ENCODE measurements at regions not wholly inside any gene's neighbourhood (a gene's known extent, or its start where the extent isn't known, plus 50 kb on each side); places are given as distances from the start of the nearest gene placed in this dataset.

DNA sequence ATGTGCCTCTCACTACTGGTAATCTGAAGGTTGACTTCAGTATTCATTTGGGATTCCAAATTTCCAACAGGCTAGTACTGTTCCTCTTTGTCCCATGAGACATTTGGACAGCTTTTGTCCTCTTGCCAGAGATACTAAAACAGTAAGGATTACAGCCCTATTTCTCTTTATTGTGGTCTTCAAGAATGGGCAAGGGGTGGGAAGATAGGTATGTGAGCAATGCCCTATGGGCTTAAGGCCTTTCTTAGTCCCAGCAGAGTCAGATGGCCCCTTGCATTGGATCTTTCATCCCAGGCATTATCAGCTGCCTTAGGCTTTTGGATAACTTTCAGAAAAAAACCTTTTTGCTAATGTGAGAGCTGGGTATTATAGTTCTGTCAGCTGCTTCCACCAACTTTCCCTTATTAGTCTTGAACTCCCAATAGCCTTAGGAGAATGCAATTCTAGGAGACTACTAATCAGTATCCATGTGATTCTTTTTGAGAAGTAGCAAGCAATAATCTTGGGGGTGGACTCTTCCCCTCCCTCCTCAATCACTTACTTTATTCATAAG is 361.1 kb upstream of the NUDT12 start:
- no peak for TF ChIP-seq EZH2 (IDR thresholded peaks at IDR 0.05; ENCODE audit: low read length)
- TF ChIP-seq, protein P1, sequence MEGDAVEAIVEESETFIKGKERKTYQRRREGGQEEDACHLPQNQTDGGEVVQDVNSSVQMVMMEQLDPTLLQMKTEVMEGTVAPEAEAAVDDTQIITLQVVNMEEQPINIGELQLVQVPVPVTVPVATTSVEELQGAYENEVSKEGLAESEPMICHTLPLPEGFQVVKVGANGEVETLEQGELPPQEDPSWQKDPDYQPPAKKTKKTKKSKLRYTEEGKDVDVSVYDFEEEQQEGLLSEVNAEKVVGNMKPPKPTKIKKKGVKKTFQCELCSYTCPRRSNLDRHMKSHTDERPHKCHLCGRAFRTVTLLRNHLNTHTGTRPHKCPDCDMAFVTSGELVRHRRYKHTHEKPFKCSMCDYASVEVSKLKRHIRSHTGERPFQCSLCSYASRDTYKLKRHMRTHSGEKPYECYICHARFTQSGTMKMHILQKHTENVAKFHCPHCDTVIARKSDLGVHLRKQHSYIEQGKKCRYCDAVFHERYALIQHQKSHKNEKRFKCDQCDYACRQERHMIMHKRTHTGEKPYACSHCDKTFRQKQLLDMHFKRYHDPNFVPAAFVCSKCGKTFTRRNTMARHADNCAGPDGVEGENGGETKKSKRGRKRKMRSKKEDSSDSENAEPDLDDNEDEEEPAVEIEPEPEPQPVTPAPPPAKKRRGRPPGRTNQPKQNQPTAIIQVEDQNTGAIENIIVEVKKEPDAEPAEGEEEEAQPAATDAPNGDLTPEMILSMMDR (optimal IDR thresholded peaks at IDR 0.05 in 1 of 3, IDR thresholded peaks at IDR 0.05 in 1 of 3, conservative IDR thresholded peaks at IDR 0.05 in 1 of 3; ENCODE audit: extremely low read depth in 1 of 3, insufficient read depth in 2 of 3, low read length in 3 of 3), result no peak
- no peak for DNase-seq (ENCODE audit: low read depth, low spot score)

DNA sequence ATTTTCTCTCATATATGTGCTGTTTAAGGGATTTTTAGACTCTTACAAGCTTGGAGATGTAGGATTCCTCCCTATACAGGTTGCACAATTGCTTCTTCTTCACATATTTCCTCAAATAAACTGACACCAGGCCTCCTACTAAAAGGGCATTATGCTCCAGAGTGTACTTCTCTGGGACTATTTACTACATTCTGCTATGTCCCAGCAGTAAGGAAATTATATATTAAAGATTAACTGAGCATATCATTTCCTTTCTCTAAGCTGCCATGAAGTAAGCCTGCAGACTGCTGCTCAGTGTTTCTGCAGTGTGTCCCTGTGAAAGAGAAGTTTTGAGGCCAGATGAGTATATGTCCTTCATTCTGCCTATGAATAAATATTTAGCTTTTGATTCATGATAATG is 356.9 kb upstream of the NUDT12 start:
- Histone ChIP-seq H3K4me3 (ENCODE audit: control insufficient read depth in 2 of 3, extremely low read depth in 1 of 3, insufficient read depth in 2 of 3, low read depth in 1 of 3, low read length in 3 of 3) (no peak overlapping the region), H3K4me2 (ENCODE audit: control insufficient read depth, extremely low read depth, insufficient read depth, low read depth, low read length) (no peak overlapping the region), H3K27ac (ENCODE audit: control insufficient read depth, insufficient read depth, low read length) (no peak overlapping the region), H4K20me1 (ENCODE audit: control insufficient read depth, extremely low read depth, insufficient read depth, low read length) (no peaks in the 10 kb centered on the region), H3K79me2 (ENCODE audit: control insufficient read depth, insufficient read depth, low read length) (no peaks in the 10 kb centered on the region), H3K9me1 (ENCODE audit: control insufficient read depth, extremely low read depth, insufficient read depth, low read length) (no peaks in the 10 kb centered on the region), H3K4me1 (ENCODE audit: control insufficient read depth, extremely low read depth, insufficient read depth, low read length) (no peaks in the 10 kb centered on the region), H3K27me3 (ENCODE audit: control insufficient read depth, extremely low read depth, insufficient read depth, low read length) (no peaks in the 10 kb centered on the region), H3K9me3 (ENCODE audit: control insufficient read depth, low read depth, low read length) (no peaks in the 10 kb centered on the region), H3K36me3 (ENCODE audit: control insufficient read depth in 2 of 2, extremely low read depth in 1 of 2, insufficient read depth in 2 of 2, low read length in 2 of 2) (no peaks in the 10 kb centered on the region), H3K9ac (ENCODE audit: control insufficient read depth, extremely low read depth, insufficient read depth, low read length) (no peak overlapping the region), H2AFZ (ENCODE audit: control insufficient read depth, low read length) (no peak overlapping the region)
- no peak for DNase-seq (ENCODE audit: low read depth, low spot score)
- dilution Hi-C loops (cut with MboI; ENCODE audit: extremely low pct_ligation_motif_present, low sequenced_read_pairs), result no loop called here
- TF ChIP-seq, protein P1 (optimal IDR thresholded peaks at IDR 0.05 in 1 of 3, IDR thresholded peaks at IDR 0.05 in 1 of 3, conservative IDR thresholded peaks at IDR 0.05 in 1 of 3; ENCODE audit: extremely low read depth in 1 of 3, insufficient read depth in 2 of 3, low read length in 3 of 3), result no peak
- no peak for TF ChIP-seq EZH2 (IDR thresholded peaks at IDR 0.05; ENCODE audit: low read length)
- FAIRE-seq, result no peak

More for the DNA sequence above, 361.1 kb upstream of the NUDT12 start:
- Histone ChIP-seq H3K4me3 (ENCODE audit: control insufficient read depth in 2 of 3, extremely low read depth in 1 of 3, insufficient read depth in 2 of 3, low read depth in 1 of 3, low read length in 3 of 3) (no peak overlapping the region), H3K9ac (ENCODE audit: control insufficient read depth, extremely low read depth, insufficient read depth, low read length) (no peak overlapping the region), H4K20me1 (ENCODE audit: control insufficient read depth, extremely low read depth, insufficient read depth, low read length) (no peaks in the 10 kb centered on the region), H3K79me2 (ENCODE audit: control insufficient read depth, insufficient read depth, low read length) (no peaks in the 10 kb centered on the region), H2AFZ (ENCODE audit: control insufficient read depth, low read length) (no peak overlapping the region), H3K9me1 (ENCODE audit: control insufficient read depth, extremely low read depth, insufficient read depth, low read length) (no peaks in the 10 kb centered on the region), H3K4me1 (ENCODE audit: control insufficient read depth, extremely low read depth, insufficient read depth, low read length) (no peaks in the 10 kb centered on the region), H3K9me3 (ENCODE audit: control insufficient read depth, low read depth, low read length) (no peaks in the 10 kb centered on the region), H3K27me3 (ENCODE audit: control insufficient read depth, extremely low read depth, insufficient read depth, low read length) (no peaks in the 10 kb centered on the region), H3K4me2 (ENCODE audit: control insufficient read depth, extremely low read depth, insufficient read depth, low read depth, low read length) (no peak overlapping the region), H3K27ac (ENCODE audit: control insufficient read depth, insufficient read depth, low read length) (no peak overlapping the region), H3K36me3 (ENCODE audit: control insufficient read depth in 2 of 2, extremely low read depth in 1 of 2, insufficient read depth in 2 of 2, low read length in 2 of 2) (no peaks in the 10 kb centered on the region)
- FAIRE-seq, result no peak
- dilution Hi-C loops (cut with MboI; ENCODE audit: extremely low pct_ligation_motif_present, low sequenced_read_pairs), result no loop called here
